ENCODE measurements at regions not wholly inside any gene's neighbourhood (a gene's known extent, or its start where the extent isn't known, plus 50 kb on each side); places are given as distances from the start of the nearest gene placed in this dataset.

- TF ChIP-seq, protein P1, sequence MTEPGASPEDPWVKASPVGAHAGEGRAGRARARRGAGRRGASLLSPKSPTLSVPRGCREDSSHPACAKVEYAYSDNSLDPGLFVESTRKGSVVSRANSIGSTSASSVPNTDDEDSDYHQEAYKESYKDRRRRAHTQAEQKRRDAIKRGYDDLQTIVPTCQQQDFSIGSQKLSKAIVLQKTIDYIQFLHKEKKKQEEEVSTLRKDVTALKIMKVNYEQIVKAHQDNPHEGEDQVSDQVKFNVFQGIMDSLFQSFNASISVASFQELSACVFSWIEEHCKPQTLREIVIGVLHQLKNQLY (CRISPR knock-in tag; IDR thresholded peaks at IDR 0.05): no peak
- no peak for TF ChIP-seq DPF2 (CRISPR knock-in tag; IDR thresholded peaks at IDR 0.05; ENCODE audit: borderline replicate concordance, low read depth)
Measured at GRCh38 chr1:234529095-234529949, 50.3 kb upstream of the TARBP1 start.

All from HepG2 (cell line).